Kidney (tissue), 13 donors: ENCODE measurements at regions not wholly inside any gene's neighbourhood (a gene's known extent, or its start where the extent isn't known, plus 50 kb on each side); places are given as distances from the start of the nearest gene placed in this dataset. TPM values are rescaled to one million over a fixed set of nuclear protein-coding genes. Genes with fewer than 3 reads are reported as not detected.

Source experiments
- DNase-seq, 5 donors: peaks; one replicate each; pipeline ENCODE4 v3.0.0-alpha.2; 2013 to 2020
- FAIRE-seq: peaks from 2 replicates; lab custom pipeline; 2012; peaks lifted over from hg19 to GRCh38; lab: Jason Lieb, UNC
- H3K27ac ChIP-seq, 2 donors: one replicate each; pipeline ENCODE4 v1.7.0; 2013; ENCODE audit warnings: low read depth in 2 of 2, low read length in 2 of 2, inconsistent platforms in 1 of 2
- H3K27me3 ChIP-seq: one replicate; pipeline ENCODE4 v1.7.1; 2013; ENCODE audit warnings: low read length, inconsistent platforms; ENCODE audit not compliant: control insufficient read depth, insufficient read depth
- H3K36me3 ChIP-seq, 3 donors: one replicate each; pipeline versions ENCODE4 v1.7.0 to v1.7.1; 2013; ENCODE audit warnings: low read length in 3 of 3, control low read depth in 1 of 3, inconsistent platforms in 1 of 3; ENCODE audit not compliant: insufficient read depth in 3 of 3, control insufficient read depth in 2 of 3
- H3K4me1 ChIP-seq, 3 donors: one replicate each; pipeline versions ENCODE4 v1.7.0 to v1.7.1; 2013; ENCODE audit warnings: low read length in 3 of 3, inconsistent platforms in 1 of 3, low read depth in 1 of 3; ENCODE audit not compliant: control insufficient read depth in 2 of 3, insufficient read depth in 2 of 3
- H3K4me3 ChIP-seq, 3 donors: one replicate each; pipeline versions ENCODE4 v1.7.0 to v1.8.1; 2013; ENCODE audit warnings: low read length in 3 of 3, control low read depth in 1 of 3, inconsistent platforms in 1 of 3
- H3K9ac ChIP-seq, 3 donors: one replicate each; pipeline versions ENCODE4 v1.7.0 to v1.7.1; 2013; ENCODE audit warnings: low read length in 3 of 3, control low read depth in 1 of 3, inconsistent platforms in 1 of 3
- H3K9me3 ChIP-seq, 3 donors: one replicate each; pipeline versions ENCODE4 v1.7.0 to v1.7.1; 2013; ENCODE audit warnings: low read length in 3 of 3, control low read depth in 1 of 3, inconsistent platforms in 1 of 3; ENCODE audit not compliant: control insufficient read depth in 2 of 3, insufficient read depth in 1 of 3
- CTCF ChIP-seq: IDR thresholded peaks from 3 replicates; pipeline ENCODE4 v1.5.1; 2012; ENCODE audit warnings: mild to moderate bottlenecking, moderate library complexity, borderline replicate concordance; ENCODE audit not compliant: insufficient read depth; ENCODE audit errors: extremely low read depth
- intact Hi-C: fragments of 100-400 bp; cut with DNase I; formaldehyde crosslinking; loops from one replicate; pipeline ENCODE4 v1.11.1; 2022
- microRNA-seq: library from miRNA; unstranded; fragments of <30 nt; microRNA quantifications from one replicate; pipeline ENCODE4 v1.2.0, GENCODE V29; 2020
- donor health status: control.
- donor health status: control.
- donor health status: control.
- donor health status: control.
- donor health status: control.
- donor health status: DM: yes; HTN: yes; CAD: no.
- donor health status: Normal renal cell carcinoma (clear cell type).

- no peaks in the 10 kb centered on the region for H3K27me3 ChIP-seq
- H3K9ac ChIP-seq: no peak overlapping the region
- no peaks in the 10 kb centered on the region for H3K9me3 ChIP-seq
- FAIRE-seq (no peak), DNase-seq (peak in 1 of 5 donors; percentile 48)
- TF ChIP-seq CTCF: peak; percentile 35
- no peak overlapping the region for H3K4me3 ChIP-seq
- H3K36me3 ChIP-seq: no peaks in the 10 kb centered on the region
- intact Hi-C loops: no loop called here
- no peak overlapping the region for H3K27ac ChIP-seq
- H3K4me1 ChIP-seq: peaks cover 0 to 4% (median 0%) of the 10 kb centered on the region in 3 donors
These were observed 1352.9 kb downstream of the TMEM121 start for GRCh38 chr14:106879241-106879640.

GRCh38 chr14:106883218-106883692 is 1356.9 kb downstream of the TMEM121 start:
- Histone ChIP-seq H3K9ac (no peak overlapping the region), H3K9me3 (no peaks in the 10 kb centered on the region), H3K4me3 (no peak overlapping the region), H3K27me3 (no peaks in the 10 kb centered on the region), H3K4me1 (no peaks in the 10 kb centered on the region), H3K27ac (no peak overlapping the region), H3K36me3 (no peaks in the 10 kb centered on the region)
- TF ChIP-seq CTCF: peak; percentile 9
- intact Hi-C loops: no loop called here
- DNase-seq (peak in 1 of 5 donors; percentile 82), FAIRE-seq (no peak)

Small RNA genes in the stretch of these regions (microRNA-seq; reads per million reads assigned to microRNA genes)
- gene MIR4507: not detected
- gene MIR4537: not detected
- gene MIR4538: not detected
- gene MIR4539: not detected
- gene MIR5195: not detected
- gene MIR8071-1: not detected
- not detected for gene MIR8071-2
